ENCODE measurements at regions not wholly inside any gene's neighbourhood (a gene's known extent, or its start where the extent isn't known, plus 50 kb on each side); places are given as distances from the start of the nearest gene placed in this dataset.
A peak's percentile ranks its signal among the peaks of the same experiment; 100 is the strongest.

DNA sequence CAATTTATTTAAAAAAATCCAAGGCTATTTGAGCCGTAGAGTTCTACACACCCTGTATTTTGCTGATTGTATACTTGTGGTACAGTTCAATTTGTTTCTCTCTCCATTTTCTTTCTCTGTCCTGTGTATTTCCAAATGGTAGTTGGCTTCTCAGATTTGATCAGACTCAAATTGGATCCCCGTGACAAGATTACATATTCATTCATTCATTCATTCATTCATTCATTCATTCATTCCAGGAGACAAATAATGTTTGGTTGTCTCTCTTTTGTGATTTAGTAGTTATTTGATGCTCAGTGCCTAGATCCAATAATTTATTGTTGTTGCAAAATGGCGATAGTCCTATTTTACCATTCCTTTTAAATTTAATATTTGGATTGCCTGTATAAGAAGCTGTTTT is 292.8 kb upstream of the RIOK2 start:
- no peak for ATAC-seq
- H3K27ac ChIP-seq = no peak overlapping the region
- H3K9me3 ChIP-seq = no peaks in the 10 kb centered on the region
- no peaks in the 10 kb centered on the region for H3K36me3 ChIP-seq
- intact Hi-C loops (cut with DNase I) = no loop called here
- no peaks in the 10 kb centered on the region for H3K27me3 ChIP-seq (ENCODE audit: low read depth)
- H3K4me1 ChIP-seq = no peaks in the 10 kb centered on the region
- H3K4me3 ChIP-seq = no peak overlapping the region
- TF ChIP-seq, protein P1, sequence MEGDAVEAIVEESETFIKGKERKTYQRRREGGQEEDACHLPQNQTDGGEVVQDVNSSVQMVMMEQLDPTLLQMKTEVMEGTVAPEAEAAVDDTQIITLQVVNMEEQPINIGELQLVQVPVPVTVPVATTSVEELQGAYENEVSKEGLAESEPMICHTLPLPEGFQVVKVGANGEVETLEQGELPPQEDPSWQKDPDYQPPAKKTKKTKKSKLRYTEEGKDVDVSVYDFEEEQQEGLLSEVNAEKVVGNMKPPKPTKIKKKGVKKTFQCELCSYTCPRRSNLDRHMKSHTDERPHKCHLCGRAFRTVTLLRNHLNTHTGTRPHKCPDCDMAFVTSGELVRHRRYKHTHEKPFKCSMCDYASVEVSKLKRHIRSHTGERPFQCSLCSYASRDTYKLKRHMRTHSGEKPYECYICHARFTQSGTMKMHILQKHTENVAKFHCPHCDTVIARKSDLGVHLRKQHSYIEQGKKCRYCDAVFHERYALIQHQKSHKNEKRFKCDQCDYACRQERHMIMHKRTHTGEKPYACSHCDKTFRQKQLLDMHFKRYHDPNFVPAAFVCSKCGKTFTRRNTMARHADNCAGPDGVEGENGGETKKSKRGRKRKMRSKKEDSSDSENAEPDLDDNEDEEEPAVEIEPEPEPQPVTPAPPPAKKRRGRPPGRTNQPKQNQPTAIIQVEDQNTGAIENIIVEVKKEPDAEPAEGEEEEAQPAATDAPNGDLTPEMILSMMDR (IDR thresholded peaks at IDR 0.05) = no peak
- no peak for DNase-seq

DNA sequence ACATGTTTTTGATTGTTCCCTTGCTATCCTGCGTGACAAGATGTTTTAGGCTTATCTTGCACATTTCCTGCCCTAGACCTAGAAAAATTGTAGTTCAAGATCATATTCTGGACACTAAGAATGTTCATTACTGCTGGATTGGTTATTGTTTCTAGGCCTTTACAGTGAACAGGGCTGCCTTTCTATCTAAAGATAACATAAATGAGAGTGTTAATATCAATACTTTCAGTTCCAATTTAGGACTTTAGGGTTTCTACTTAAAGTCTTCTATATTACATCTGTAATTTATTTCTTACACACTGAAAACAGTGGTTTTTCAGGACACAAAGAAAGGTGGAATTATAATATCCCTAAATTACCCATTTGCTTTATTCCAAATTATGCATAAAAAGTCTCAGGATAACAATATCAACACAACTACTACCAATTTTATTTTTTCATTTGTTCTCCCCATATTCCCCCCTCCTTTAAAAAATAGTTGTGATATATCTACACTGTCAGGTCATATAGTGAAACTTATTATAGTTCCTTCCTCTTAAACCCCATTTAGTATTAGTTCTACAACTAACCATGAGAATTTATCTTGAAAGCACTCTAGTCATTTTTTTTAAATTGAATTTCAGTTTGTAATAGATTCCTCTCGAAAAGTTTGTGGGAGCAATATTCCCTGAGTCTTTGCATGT is 293.9 kb upstream of the RIOK2 start:
- intact Hi-C loops (cut with DNase I) = no loop called here
- ATAC-seq = no peak
- TF ChIP-seq, protein P1 (IDR thresholded peaks at IDR 0.05) = no peak
- Histone ChIP-seq H3K27me3 (ENCODE audit: low read depth) (no peaks in the 10 kb centered on the region), H3K9me3 (no peaks in the 10 kb centered on the region), H3K27ac (no peak overlapping the region), H3K36me3 (no peaks in the 10 kb centered on the region), H3K4me3 (no peak overlapping the region), H3K4me1 (no peaks in the 10 kb centered on the region)
- DNase-seq = no peak

DNA sequence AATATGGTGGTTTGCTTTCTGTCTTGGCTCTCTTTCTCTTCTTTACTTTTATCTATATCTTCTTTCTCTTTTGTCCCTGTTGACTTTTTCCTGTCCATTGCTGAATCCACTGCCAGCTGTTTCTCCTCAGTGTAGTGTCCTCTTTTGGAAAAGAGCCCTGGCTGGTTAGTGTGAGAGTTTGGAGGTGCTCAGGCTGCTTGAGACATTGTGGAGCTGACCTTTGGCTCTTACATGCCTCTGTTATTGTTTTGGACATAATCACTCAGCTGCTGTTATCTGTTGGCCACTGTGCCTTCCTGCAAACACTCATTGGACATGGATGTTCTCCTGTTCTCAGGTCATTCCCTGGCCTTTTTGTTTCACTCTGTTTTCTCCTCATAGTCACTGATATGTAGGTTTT is 295.4 kb upstream of the RIOK2 start:
- Histone ChIP-seq H3K9me3 (no peaks in the 10 kb centered on the region), H3K4me3 (no peak overlapping the region), H3K4me1 (no peaks in the 10 kb centered on the region), H3K27ac (no peak overlapping the region), H3K36me3 (no peaks in the 10 kb centered on the region), H3K27me3 (ENCODE audit: low read depth) (no peaks in the 10 kb centered on the region)
- intact Hi-C loops (cut with DNase I) = no loop called here
- DNase-seq (no peak), ATAC-seq (no peak)
- TF ChIP-seq, protein P1 (IDR thresholded peaks at IDR 0.05) = no peak

DNA sequence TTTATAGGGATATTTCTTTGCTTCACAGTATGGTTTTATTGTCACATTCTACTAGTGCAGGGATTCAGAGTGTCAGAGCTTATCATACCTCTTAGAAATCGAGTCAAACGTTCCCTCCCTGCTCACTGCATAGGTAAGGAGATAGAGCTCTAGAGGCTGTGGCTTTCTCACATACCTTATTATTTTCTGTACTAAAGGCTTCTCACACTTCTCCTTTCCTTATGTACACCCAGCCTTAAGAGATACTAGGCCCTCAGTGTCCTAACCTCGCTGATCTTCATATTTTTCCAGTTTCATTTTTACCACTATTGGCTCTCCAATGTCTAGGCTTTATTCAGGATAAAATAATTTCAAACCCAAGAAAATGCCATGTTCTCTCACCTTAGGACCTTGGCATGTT is 297.3 kb upstream of the RIOK2 start:
- no peak overlapping the region for H3K4me3 ChIP-seq
- no peak overlapping the region for H3K27ac ChIP-seq
- ATAC-seq (no peak), DNase-seq (no peak)
- intact Hi-C loops (cut with DNase I) = no loop called here
- H3K4me1 ChIP-seq = no peaks in the 10 kb centered on the region
- no peaks in the 10 kb centered on the region for H3K36me3 ChIP-seq
- TF ChIP-seq, protein P1 (IDR thresholded peaks at IDR 0.05) = no peak
- H3K9me3 ChIP-seq = no peaks in the 10 kb centered on the region
- no peaks in the 10 kb centered on the region for H3K27me3 ChIP-seq (ENCODE audit: low read depth)

DNA sequence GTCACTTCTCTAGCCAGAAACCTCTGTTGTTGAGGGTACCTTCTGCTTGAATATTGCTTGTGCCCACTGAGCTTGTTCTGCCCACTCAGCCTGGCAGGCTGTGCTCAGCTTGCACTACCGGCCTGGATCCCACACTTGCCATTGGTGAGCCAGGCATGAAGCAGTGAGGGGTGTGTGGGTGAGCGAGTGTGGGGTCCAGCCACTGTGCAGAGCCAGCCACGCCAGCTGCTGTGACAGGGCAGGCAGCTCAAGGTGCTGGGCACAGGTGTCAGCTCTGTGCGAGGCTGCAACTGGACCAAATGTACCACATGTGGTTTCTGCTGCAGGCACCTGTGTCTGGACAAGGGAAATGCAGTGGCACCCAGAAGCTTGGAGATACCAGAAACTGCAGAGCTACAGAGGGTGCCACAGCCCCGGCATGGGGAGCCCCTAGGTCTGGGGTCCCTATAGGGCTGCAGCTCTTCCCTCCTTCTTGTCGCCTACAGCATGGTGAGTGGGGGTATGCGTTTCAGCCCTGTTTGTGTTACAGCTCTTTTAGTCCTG is 305.1 kb upstream of the RIOK2 start:
- TF ChIP-seq, protein P1 (IDR thresholded peaks at IDR 0.05) = no peak
- ATAC-seq (peak; percentile 12 to 45), DNase-seq (peak; percentile 21)
- no peak overlapping the region for H3K27ac ChIP-seq
- no peaks in the 10 kb centered on the region for H3K27me3 ChIP-seq (ENCODE audit: low read depth)
- H3K36me3 ChIP-seq = no peaks in the 10 kb centered on the region
- intact Hi-C loops (cut with DNase I) = no loop called here
- no peaks in the 10 kb centered on the region for H3K9me3 ChIP-seq
- no peak overlapping the region for H3K4me3 ChIP-seq
- no peaks in the 10 kb centered on the region for H3K4me1 ChIP-seq

All from lower lobe of right lung (tissue), 2 donors.